Upper lobe of left lung (tissue), 4 donors: ENCODE measurements at regions not wholly inside any gene's neighbourhood (a gene's known extent, or its start where the extent isn't known, plus 50 kb on each side); places are given as distances from the start of the nearest gene placed in this dataset.

Experiments
- EP300 ChIP-seq, 4 donors: sonication (generic); formaldehyde crosslinking; IDR thresholded peaks; one replicate each; pipeline ENCODE4 v1.5.1; 2017; ENCODE audit warnings: antibody characterized with exemption in 4 of 4, control low read depth in 2 of 4
- POLR2A ChIP-seq, 4 donors: fragments of 450-650 bp; IDR thresholded peaks; one replicate each; pipeline ENCODE4 v1.5.1; 2016 to 2017; ENCODE audit warnings: antibody characterized with exemption in 4 of 4, mild to moderate bottlenecking in 2 of 4
- POLR2AphosphoS5 ChIP-seq, 2 donors: sonication (generic); formaldehyde crosslinking; IDR thresholded peaks; one replicate each; pipeline ENCODE4 v1.5.1; 2017; ENCODE audit warnings: antibody characterized with exemption in 2 of 2
- TF ChIP-seq, protein P1 (sequence below), 6 experiments: fragments of 450-650 bp in 4 of 6; fragments of 200-600 bp in 2 of 6; sonication (generic) in 2 of 6; IDR thresholded peaks; one replicate each; pipeline ENCODE4 v1.5.1; 2016 to 2019; ENCODE audit warnings: antibody characterized with exemption in 6 of 6

DNA sequence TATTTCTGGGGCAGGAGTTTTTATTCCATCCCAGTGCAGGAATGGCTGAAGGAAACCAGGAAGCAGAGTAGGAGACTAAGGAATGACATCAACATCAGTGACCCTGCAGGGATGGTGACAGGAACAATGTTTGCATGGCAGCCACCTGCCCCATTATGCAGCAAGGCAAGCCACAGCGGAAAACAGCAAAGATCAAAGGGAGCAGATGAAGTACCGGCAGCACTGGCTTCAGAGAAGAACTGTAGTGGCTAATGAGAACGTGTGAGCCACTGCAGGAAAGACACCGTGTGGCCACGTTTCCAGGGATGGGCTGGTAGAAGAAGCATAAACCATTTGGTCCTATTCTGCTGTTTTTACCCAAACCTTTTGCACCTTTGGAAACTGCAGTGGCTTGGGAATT, 52.9 kb upstream of the TAB2 start:
- TF ChIP-seq, protein P1, sequence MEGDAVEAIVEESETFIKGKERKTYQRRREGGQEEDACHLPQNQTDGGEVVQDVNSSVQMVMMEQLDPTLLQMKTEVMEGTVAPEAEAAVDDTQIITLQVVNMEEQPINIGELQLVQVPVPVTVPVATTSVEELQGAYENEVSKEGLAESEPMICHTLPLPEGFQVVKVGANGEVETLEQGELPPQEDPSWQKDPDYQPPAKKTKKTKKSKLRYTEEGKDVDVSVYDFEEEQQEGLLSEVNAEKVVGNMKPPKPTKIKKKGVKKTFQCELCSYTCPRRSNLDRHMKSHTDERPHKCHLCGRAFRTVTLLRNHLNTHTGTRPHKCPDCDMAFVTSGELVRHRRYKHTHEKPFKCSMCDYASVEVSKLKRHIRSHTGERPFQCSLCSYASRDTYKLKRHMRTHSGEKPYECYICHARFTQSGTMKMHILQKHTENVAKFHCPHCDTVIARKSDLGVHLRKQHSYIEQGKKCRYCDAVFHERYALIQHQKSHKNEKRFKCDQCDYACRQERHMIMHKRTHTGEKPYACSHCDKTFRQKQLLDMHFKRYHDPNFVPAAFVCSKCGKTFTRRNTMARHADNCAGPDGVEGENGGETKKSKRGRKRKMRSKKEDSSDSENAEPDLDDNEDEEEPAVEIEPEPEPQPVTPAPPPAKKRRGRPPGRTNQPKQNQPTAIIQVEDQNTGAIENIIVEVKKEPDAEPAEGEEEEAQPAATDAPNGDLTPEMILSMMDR (IDR thresholded peaks at IDR 0.05) = no peak
- TF ChIP-seq POLR2AphosphoS5 (IDR thresholded peaks at IDR 0.05) (no peak), EP300 (IDR thresholded peaks at IDR 0.05) (no peak), POLR2A (IDR thresholded peaks at IDR 0.05) (no peak)
